Astrocyte (in vitro differentiated cells and primary cell): ENCODE measurements at regions not wholly inside any gene's neighbourhood (a gene's known extent, or its start where the extent isn't known, plus 50 kb on each side); places are given as distances from the start of the nearest gene placed in this dataset.

ENCODE experiments used
- EZH2 ChIP-seq: IDR thresholded peaks from 2 replicates; pipeline ENCODE4 v1.6.1; 2012; ENCODE audit warnings: mild to moderate bottlenecking, low read length, inconsistent platforms; ENCODE audit not compliant: insufficient read depth
- TF ChIP-seq, protein P1 (sequence below): IDR thresholded peaks from 2 replicates; pipeline ENCODE4 v1.5.1; 2011; ENCODE audit warnings: low read depth, mild to moderate bottlenecking, inconsistent platforms, low read length, moderate library complexity; ENCODE audit not compliant: insufficient read depth

DNA sequence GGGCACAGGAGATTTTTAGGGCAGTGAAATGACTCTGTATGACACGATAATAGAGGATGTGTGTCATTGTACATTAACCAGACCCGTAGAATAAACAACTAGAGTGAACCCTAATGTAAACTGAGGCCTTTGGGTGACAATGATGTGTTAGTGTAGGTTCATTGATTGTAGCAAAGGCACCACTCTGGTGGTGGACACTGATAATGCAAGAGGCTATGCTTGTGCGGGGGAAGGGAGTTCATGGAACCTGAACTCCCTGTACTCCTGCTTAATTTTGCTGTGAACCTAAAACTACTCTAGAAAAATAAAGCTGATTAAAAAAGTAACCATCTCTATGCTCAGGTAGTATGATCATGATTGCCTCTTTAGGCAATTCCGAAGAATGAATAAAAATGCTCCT, 96.3 kb upstream of the VIPR2 start:
- TF ChIP-seq, protein P1, sequence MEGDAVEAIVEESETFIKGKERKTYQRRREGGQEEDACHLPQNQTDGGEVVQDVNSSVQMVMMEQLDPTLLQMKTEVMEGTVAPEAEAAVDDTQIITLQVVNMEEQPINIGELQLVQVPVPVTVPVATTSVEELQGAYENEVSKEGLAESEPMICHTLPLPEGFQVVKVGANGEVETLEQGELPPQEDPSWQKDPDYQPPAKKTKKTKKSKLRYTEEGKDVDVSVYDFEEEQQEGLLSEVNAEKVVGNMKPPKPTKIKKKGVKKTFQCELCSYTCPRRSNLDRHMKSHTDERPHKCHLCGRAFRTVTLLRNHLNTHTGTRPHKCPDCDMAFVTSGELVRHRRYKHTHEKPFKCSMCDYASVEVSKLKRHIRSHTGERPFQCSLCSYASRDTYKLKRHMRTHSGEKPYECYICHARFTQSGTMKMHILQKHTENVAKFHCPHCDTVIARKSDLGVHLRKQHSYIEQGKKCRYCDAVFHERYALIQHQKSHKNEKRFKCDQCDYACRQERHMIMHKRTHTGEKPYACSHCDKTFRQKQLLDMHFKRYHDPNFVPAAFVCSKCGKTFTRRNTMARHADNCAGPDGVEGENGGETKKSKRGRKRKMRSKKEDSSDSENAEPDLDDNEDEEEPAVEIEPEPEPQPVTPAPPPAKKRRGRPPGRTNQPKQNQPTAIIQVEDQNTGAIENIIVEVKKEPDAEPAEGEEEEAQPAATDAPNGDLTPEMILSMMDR, result no peak
- no peak for TF ChIP-seq EZH2
